ENCODE measurements at regions not wholly inside any gene's neighbourhood (a gene's known extent, or its start where the extent isn't known, plus 50 kb on each side); places are given as distances from the start of the nearest gene placed in this dataset.

- no peak for DNase-seq (ENCODE audit: low read depth)
Measured at GRCh38 chr18:78721238-78721875, 258.3 kb upstream of the SALL3 start.

DNA sequence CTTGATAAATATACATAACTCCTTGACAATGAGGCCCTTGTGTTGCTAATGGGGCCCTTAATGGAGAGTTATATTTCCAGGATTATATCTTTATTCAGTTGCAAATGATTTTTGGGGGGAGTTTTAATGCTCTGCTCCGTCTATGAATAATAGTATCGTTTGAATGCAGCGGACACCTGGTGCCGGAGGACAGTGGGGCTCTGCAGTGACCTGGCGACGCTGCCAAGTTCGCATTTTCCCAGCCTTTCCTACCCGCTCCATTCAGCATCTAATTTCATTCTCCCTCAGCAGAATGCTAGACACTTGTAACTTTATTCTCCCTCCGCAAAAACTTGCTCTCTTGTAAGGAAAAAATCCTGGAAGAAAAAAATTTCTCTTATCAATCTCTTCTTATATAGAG is 257.6 kb upstream of the SALL3 start:
- no peak for DNase-seq (ENCODE audit: low read depth)

GRCh38 chr18:78722386-78722785 is 257.2 kb upstream of the SALL3 start:
- DNase-seq (ENCODE audit: low read depth): no peak

GRCh38 chr18:78722929-78723710 is 256.5 kb upstream of the SALL3 start:
- DNase-seq (ENCODE audit: low read depth): no peak

- DNase-seq (ENCODE audit: low read depth): no peak
Measured at GRCh38 chr18:78724214-78724914, 255.3 kb upstream of the SALL3 start.

- no peak for DNase-seq (ENCODE audit: low read depth)
Measured at GRCh38 chr18:78725426-78725825, 254.2 kb upstream of the SALL3 start.

GRCh38 chr18:78726326-78727056 is 253.1 kb upstream of the SALL3 start:
- DNase-seq (ENCODE audit: low read depth): no peak

DNA sequence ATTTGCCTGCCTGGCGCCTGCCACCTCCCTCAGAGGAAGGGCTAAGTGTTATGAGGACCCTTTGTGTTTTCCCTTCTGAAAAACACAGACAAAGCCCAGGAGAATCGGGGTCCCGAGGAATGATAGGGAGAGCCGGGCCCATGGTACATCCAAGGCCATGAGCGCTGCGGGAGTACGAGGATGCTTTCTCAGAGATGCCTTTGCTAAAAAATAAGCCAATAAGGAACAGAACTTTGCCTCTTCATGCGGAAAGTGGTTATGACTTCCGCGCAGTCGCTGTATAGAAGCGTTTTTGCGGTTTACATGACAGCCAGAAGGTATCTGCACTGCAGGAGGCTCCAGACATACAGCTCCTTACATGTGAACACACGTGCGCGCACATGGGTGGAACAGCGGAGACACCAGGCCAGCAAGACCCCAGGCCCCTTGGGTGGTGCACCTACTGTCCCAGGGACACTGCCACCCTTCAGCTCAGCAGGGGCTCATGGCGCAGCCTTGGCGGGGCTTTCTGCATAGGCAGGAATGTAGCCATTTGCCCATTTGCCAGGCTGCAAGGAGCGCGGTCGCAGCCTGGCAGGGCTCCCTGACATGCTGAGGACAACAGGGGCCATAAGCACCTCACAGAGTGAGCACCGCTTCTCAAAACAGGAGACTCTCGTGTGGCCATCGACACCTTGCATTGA is 252.4 kb upstream of the SALL3 start:
- DNase-seq (ENCODE audit: low read depth): no peak

- DNase-seq (ENCODE audit: low read depth): no peak
Measured at GRCh38 chr18:78727877-78728783, 251.5 kb upstream of the SALL3 start.

- no peak for DNase-seq (ENCODE audit: low read depth)
Measured at GRCh38 chr18:78728784-78729467, 250.7 kb upstream of the SALL3 start.

- no peak for DNase-seq (ENCODE audit: low read depth)
Measured at GRCh38 chr18:78730546-78730945, 249.1 kb upstream of the SALL3 start.

DNA sequence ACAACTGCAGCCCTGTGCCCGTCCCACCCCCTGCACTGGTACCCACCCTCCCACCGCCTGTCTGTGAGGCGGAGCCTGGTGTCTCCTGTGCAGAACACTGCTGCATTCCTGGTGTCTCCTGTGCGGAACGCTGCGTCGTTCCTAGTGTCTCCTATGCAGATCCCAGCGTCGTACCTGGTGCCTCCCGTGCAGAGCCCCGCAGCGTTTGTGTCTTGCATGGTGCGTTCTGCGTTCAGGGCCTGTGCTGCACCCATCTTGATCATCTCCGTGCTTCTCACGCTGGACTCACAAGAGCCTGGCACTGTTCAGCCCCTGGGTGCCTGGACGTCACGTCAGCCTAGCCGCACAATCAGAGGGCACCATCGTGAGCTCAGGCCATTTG is 248.6 kb upstream of the SALL3 start:
- no peak for DNase-seq (ENCODE audit: low read depth)

GRCh38 chr18:78731398-78732032 is 248.1 kb upstream of the SALL3 start:
- no peak for DNase-seq (ENCODE audit: low read depth)

- DNase-seq (ENCODE audit: low read depth): no peak
Measured at GRCh38 chr18:78732273-78733210, 247.1 kb upstream of the SALL3 start.

DNA sequence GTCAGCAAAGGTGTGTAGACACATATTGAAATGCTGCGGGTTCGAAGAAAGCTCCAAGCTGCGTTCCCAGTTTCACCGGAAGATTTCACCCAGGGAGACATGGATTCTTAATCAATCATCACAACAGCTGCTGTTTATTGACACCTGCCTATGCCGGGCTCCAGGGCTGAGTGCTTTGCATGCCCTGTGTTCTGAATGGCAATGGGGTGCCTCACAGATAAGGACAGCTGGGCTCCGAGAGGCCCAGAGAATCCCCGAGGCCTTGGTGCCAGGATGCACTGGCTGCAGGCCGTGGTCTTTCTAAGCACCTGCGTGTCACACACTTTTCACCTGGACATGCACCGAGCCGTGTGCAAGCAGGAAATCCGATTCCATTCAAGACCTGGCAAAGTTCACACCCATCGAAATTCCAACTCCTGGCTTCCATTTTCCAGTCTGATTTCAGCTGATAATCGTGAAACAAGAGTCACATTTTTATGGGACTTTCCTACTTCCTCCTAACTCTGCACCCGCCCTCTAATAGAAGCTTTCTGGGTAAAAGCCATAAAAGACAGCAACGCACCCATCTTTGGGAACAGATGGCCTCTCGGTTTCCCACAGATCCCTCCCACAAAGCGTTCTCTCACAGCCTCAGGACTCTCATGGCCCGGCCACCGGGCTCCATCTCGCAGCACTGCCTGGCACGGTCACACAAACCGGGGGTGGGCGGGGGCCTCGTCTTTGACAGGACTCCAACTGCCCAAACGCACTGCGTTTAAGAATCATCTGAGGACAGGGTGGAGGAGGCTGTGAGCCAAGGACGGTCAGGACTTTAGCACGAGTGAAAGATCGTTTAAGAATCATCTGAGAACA is 245.6 kb upstream of the SALL3 start:
- no peak for DNase-seq (ENCODE audit: low read depth)

DNA sequence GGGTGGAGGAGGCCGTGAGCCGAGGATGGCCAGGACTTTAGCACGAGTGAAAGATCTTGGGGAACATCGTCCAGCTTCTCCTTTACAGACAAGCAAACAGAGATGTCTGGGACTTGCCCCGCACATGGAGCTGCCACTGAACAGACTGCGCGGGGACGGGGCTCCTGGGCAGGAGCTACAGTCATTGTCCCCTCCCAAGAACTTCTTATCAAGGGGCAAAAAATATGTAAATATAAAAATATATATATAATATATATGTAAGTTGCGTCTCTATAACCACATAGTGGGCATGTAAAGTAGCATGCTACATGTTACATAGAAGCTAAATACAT is 245.0 kb upstream of the SALL3 start:
- no peak for DNase-seq (ENCODE audit: low read depth)

Data from forelimb muscle (tissue), 1 donor.